CD14-positive monocyte (primary cell): ENCODE measurements at regions not wholly inside any gene's neighbourhood (a gene's known extent, or its start where the extent isn't known, plus 50 kb on each side); places are given as distances from the start of the nearest gene placed in this dataset.

Source experiments
- DNase-seq, 3 donors: peaks; one replicate each; pipeline ENCODE4 v3.0.0-alpha.2; 2011 to 2022
- H2AFZ ChIP-seq: 2 replicates; pipeline ENCODE4 v1.6.0; 2012; ENCODE audit warnings: mild to moderate bottlenecking, low read depth, low read length, inconsistent platforms; ENCODE audit not compliant: insufficient read depth, poor library complexity, severe bottlenecking
- H3K27ac ChIP-seq, 2 donors: 1 replicate in 1 of 2; 2 replicates in 1 of 2; pipeline ENCODE4 v1.5.1; 2012 to 2013; ENCODE audit warnings: low read length in 2 of 2, control low read depth in 1 of 2, inconsistent platforms in 1 of 2, low read depth in 1 of 2, mild to moderate bottlenecking in 1 of 2
- H3K27me3 ChIP-seq, 2 donors: one replicate each; pipeline versions ENCODE4 v1.6.0 to v1.6.1; 2011 to 2013; ENCODE audit warnings: low read length in 2 of 2; ENCODE audit not compliant: control insufficient read depth in 2 of 2, insufficient read depth in 2 of 2
- H3K36me3 ChIP-seq, 2 donors: replicated peaks in 1 of 2; 1 replicate in 1 of 2; 2 replicates in 1 of 2; pipeline versions ENCODE4 v1.5.1 to v1.6.1; 2012 to 2013; ENCODE audit warnings: low read length in 2 of 2, control low read depth in 1 of 2, inconsistent platforms in 1 of 2, mild to moderate bottlenecking in 1 of 2; ENCODE audit not compliant: insufficient read depth in 2 of 2, control insufficient read depth in 1 of 2
- H3K4me1 ChIP-seq, 2 donors: 1 replicate in 1 of 2; 2 replicates in 1 of 2; pipeline versions ENCODE4 v1.5.1 to v1.6.1; 2012 to 2013; ENCODE audit warnings: low read length in 2 of 2, control low read depth in 1 of 2, inconsistent platforms in 1 of 2, mild to moderate bottlenecking in 1 of 2, moderate library complexity in 1 of 2; ENCODE audit not compliant: insufficient read depth in 2 of 2, control insufficient read depth in 1 of 2
- H3K4me2 ChIP-seq: replicated peaks from 2 replicates; pipeline ENCODE3; 2012; ENCODE audit warnings: low read length, moderate library complexity, mild to moderate bottlenecking; ENCODE audit not compliant: poor library complexity, severe bottlenecking; ENCODE audit errors: extremely low read depth
- H3K4me3 ChIP-seq, 3 experiments: fragments of 200-600 bp in 1 of 3; sonication (generic) in 1 of 3; replicated peaks in 1 of 3; 1 replicate in 2 of 3; 2 replicates in 1 of 3; pipeline ENCODE4 v1.5.1; 2011 to 2013; ENCODE audit warnings: low read length in 3 of 3, mild to moderate bottlenecking in 3 of 3, control low read depth in 2 of 3, low read depth in 2 of 3, inconsistent platforms in 1 of 3, moderate library complexity in 1 of 3
- H3K79me2 ChIP-seq: 2 replicates; pipeline ENCODE4 v1.6.0; 2012; ENCODE audit warnings: mild to moderate bottlenecking, control low read depth, inconsistent platforms, low read length, moderate library complexity; ENCODE audit not compliant: insufficient read depth
- H3K9ac ChIP-seq: 2 replicates; pipeline ENCODE4 v1.6.0; 2017; ENCODE audit warnings: low read length, mild to moderate bottlenecking; ENCODE audit not compliant: insufficient read depth, poor library complexity, severe bottlenecking
- H3K9me3 ChIP-seq, 2 donors: replicated peaks in 1 of 2; 1 replicate in 1 of 2; 2 replicates in 1 of 2; pipeline versions ENCODE4 v1.5.1 to v1.6.1; 2012 to 2013; ENCODE audit warnings: low read length in 2 of 2, control low read depth in 1 of 2; ENCODE audit not compliant: control insufficient read depth in 1 of 2, insufficient read depth in 1 of 2
- H4K20me1 ChIP-seq: 2 replicates; pipeline ENCODE4 v1.6.0; 2012; ENCODE audit warnings: mild to moderate bottlenecking, low read length, control low read depth, moderate library complexity; ENCODE audit not compliant: insufficient read depth
- H3K27ac Mint-ChIP-seq, 7 donors: one replicate each; pipeline ENCODE4 v1.8.0; 2020; ENCODE audit warnings: mild to moderate bottlenecking in 7 of 7, mixed read lengths in 7 of 7, moderate library complexity in 6 of 7, inconsistent platforms in 2 of 7
- H3K27me3 Mint-ChIP-seq, 3 donors: one replicate each; pipeline ENCODE4 v1.8.0; 2021 to 2022; ENCODE audit warnings: low read depth in 3 of 3, mild to moderate bottlenecking in 3 of 3, mixed read lengths in 3 of 3, moderate library complexity in 3 of 3, inconsistent platforms in 1 of 3
- H3K36me3 Mint-ChIP-seq, 2 donors: one replicate each; pipeline ENCODE4 v1.8.0; 2020; ENCODE audit warnings: mixed read lengths in 2 of 2, inconsistent platforms in 1 of 2, mild to moderate bottlenecking in 1 of 2
- H3K4me1 Mint-ChIP-seq: one replicate; pipeline ENCODE4 v1.8.0; 2020; ENCODE audit warnings: mild to moderate bottlenecking, mixed read lengths
- H3K4me3 Mint-ChIP-seq, 2 donors: one replicate each; pipeline ENCODE4 v1.8.0; 2020; ENCODE audit warnings: mild to moderate bottlenecking in 2 of 2, mixed read lengths in 2 of 2, moderate library complexity in 1 of 2
- H3K9me3 Mint-ChIP-seq, 7 donors: one replicate each; pipeline ENCODE4 v1.8.0; 2020 to 2022; ENCODE audit warnings: mixed read lengths in 7 of 7, mild to moderate bottlenecking in 6 of 7, moderate library complexity in 6 of 7, inconsistent platforms in 2 of 7
- CTCF ChIP-seq: fragments of 200-600 bp; IDR thresholded peaks from one replicate; pipeline ENCODE4 v1.8.0; 2022; ENCODE audit warnings: antibody characterized with exemption, mild to moderate bottlenecking
- WGBS: methylation state at CpG from one replicate; pipeline ENCODE4 v1.1.5; 2013; ENCODE audit warnings: missing lambda C conversion rate; ENCODE audit not compliant: insufficient coverage; 5-methylcytosine and 5-hydroxymethylcytosine counted together
- intact Hi-C, 2 donors: fragments of 100-400 bp; cut with micrococcal nuclease; formaldehyde crosslinking; loops; one replicate each; pipeline versions ENCODE4 v1.15.0 to v1.15.1; 2023

DNA sequence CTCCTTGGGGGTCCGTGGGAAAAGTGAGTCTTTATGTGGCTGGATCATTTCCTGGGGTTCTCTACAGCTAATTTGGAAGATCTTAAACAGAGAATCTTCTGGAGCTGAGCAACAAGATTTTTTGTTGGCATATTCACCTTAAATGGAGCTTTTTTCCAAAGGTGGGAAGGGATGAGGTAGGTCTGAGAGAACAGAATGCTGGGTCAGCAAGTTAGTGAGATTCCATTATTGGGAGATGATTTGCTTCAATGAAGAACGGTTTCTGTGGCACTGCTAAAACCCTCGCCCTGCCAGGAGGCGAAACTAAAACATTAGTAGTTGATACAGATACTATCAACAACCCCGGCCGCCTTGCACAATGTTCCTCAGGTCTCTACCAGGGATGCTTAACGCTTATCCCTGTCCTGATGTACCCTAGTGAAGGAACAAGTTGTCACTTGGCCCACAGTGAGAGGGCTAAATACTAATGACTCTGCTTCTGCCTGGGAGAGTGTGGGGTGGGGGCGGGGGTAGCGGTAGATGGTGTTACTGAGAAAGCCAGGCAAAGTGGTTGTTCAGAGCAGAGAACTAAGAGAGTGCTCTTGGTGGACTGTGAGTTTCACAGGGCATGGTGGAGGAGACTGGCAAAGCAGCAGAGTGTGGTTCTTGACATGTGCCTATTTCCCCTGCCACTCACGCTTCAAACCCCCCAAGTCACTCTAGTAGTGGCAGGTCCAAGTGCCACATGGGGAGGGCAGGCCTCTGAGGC, 63.7 kb upstream of the CYP2D6 start:
- Histone ChIP-seq H3K9ac (no peak overlapping the region), H3K27ac (no peak overlapping the region), H3K9me3 (no peaks in the 10 kb centered on the region), H3K27me3 (no peaks in the 10 kb centered on the region), H3K79me2 (peaks cover 56% of the 10 kb centered on the region), H3K4me1 (no peaks in the 10 kb centered on the region), H4K20me1 (peaks cover 93% of the 10 kb centered on the region), H3K4me3 (no peak overlapping the region), H3K4me2 (no peak overlapping the region), H3K36me3 (peaks cover 0 to 10% of the 10 kb centered on the region in 2 donors), H2AFZ (no peak overlapping the region)
- peaks cover 2% of the 10 kb centered on the region for H3K4me1 Mint-ChIP-seq
- WGBS: 94% methylated on average over 7 of the region's 10 CpGs
- no peak for DNase-seq
- H3K4me3 Mint-ChIP-seq: no peak overlapping the region
- no peak for TF ChIP-seq CTCF
- no peak overlapping the region for H3K27ac Mint-ChIP-seq
- no peaks in the 10 kb centered on the region for H3K9me3 Mint-ChIP-seq
- H3K36me3 Mint-ChIP-seq: peaks cover 10 to 16% of the 10 kb centered on the region in 2 donors
- intact Hi-C loops: no loop called here
- H3K27me3 Mint-ChIP-seq: peaks cover 0 to 2% (median 0%) of the 10 kb centered on the region in 3 donors

GRCh38 chr22:42192547-42192946, 61.9 kb upstream of the CYP2D6 start:
- H3K27ac Mint-ChIP-seq: peak overlapping the region in 1 of 7 donors; percentile 68
- intact Hi-C loops: no loop called here
- no peak for TF ChIP-seq CTCF
- Histone ChIP-seq H3K27me3 (no peaks in the 10 kb centered on the region), H3K9me3 (no peaks in the 10 kb centered on the region), H2AFZ (no peak overlapping the region), H3K4me3 (no peak overlapping the region), H3K9ac (no peak overlapping the region), H3K4me1 (no peaks in the 10 kb centered on the region), H3K4me2 (no peak overlapping the region), H4K20me1 (peaks cover 95% of the 10 kb centered on the region), H3K27ac (no peak overlapping the region), H3K79me2 (peaks cover 48% of the 10 kb centered on the region), H3K36me3 (peaks cover 0 to 10% of the 10 kb centered on the region in 2 donors)
- no peak for DNase-seq
- no peaks in the 10 kb centered on the region for H3K9me3 Mint-ChIP-seq
- H3K36me3 Mint-ChIP-seq: peaks cover 15 to 28% of the 10 kb centered on the region in 2 donors
- H3K4me3 Mint-ChIP-seq: no peak overlapping the region
- H3K27me3 Mint-ChIP-seq: no peaks in the 10 kb centered on the region
- H3K4me1 Mint-ChIP-seq: peaks cover 4% of the 10 kb centered on the region
- 86% methylated on average over 3 of the region's 3 CpGs for WGBS
